ENCODE measurements at regions not wholly inside any gene's neighbourhood (a gene's known extent, or its start where the extent isn't known, plus 50 kb on each side); places are given as distances from the start of the nearest gene placed in this dataset.
"Not testable (repeated sequence)": the region's sequence is repeated elsewhere in the genome, so short reads cannot be mapped to it uniquely, and the experiment has no call there.

DNA sequence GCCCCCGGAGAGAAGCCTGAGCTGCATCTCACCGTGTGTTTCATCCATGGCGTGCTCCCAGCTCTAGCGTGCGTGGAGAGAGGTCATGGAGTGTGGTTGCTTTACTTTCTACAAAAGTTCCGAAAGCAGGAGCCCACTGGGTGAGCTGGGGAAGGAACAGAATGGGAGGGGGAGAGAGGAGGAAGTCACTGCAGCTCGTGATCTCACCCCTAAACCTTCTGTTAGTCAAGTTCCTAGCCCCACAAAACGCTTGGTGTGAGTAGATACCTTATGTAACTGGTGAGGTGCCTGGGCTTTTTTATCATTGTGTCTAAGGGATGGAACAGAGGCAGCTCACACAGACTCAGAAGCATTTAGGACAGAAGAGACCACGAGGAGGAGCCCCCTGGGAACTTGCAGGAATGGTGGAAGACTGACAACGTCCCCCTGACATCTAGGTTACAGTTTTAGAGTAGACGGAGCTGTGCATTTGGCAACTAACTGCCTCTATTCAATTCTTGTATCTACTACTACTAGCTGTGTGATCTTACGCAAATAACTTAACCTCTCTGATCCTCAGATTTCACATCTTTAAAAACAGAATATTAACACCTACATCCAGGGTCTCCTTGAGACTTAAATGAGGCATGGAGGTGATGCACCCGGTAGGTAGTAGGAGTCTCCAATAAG, 123.3 kb downstream of the ARL4C start:
- no peak for DNase-seq

GRCh38 chr2:234373060-234373459, 123.8 kb downstream of the ARL4C start:
- DNase-seq: no peak

GRCh38 chr2:234372506-234372905, 124.4 kb downstream of the ARL4C start:
- DNase-seq: no peak

- no peak for DNase-seq
These were observed 128.0 kb downstream of the ARL4C start for GRCh38 chr2:234368861-234369261.

DNA sequence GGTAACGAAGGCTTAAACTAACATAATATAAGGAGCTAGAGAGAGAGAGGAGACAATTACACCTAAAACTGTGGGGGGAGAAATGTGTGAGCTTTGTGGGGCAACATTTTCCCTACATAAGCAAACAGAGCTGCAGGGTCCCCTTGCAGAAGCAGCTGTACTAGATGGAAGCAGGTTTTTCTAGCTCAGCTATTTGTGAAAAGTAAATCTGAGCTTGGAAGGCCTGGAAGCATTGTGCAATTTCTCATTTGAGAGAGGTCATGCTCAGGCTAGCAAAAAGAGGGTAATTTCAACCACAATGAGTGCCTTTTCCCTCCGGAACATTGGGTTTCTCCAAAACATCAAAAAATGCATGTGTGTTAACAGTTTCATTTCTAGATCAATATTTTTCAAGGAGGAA, 130.0 kb downstream of the ARL4C start:
- DNase-seq: no peak

DNA sequence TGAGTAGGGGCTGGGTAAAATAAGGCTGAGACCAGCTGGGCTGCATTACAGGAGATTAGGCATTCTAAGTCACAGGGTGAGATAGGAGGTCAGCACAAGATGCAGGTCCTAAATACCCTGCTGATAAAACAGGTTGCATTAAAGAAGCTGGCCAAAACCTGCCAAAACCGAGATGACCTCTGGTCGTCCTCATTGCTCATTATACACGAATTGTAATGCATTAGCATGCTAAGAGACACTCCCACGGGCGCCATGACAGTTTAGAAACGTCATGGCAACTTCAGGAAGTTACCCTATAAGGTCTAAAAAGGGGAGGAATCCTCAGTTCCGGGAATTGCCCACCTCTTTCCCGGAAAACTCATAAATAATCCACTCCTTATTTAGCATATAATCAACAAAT, 132.2 kb downstream of the ARL4C start:
- DNase-seq: no peak

DNA sequence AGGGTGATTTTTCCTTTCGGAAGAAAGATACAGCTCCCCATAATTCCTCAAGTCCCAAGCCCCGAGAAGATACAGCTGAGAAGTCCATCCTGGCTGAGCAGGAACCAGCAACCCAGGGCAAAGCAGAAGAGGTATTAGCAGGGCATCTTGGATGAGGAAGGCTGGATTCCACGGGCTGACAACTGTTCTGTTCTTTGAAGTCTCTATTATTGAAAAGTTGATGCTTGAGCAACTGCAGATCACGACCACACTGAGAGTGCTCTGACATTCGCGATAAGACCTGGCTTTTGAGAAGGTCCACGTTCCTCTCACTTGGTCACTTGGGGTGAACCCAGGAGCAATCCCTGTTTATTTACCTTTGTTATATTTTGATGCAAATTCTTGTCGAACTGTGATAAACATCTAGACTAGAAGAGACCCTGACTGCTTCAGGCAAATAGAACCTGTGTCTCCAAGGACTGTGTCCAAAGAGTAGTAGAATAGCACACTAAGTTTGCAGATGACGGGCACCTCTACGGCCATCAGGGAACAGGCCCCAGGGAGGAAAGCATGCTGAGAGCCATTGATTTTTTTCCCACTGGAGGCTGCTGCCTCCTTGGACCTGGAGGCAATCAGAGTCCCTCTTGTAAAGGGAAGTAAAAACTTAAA, 133.1 kb downstream of the ARL4C start:
- DNase-seq: no peak

DNA sequence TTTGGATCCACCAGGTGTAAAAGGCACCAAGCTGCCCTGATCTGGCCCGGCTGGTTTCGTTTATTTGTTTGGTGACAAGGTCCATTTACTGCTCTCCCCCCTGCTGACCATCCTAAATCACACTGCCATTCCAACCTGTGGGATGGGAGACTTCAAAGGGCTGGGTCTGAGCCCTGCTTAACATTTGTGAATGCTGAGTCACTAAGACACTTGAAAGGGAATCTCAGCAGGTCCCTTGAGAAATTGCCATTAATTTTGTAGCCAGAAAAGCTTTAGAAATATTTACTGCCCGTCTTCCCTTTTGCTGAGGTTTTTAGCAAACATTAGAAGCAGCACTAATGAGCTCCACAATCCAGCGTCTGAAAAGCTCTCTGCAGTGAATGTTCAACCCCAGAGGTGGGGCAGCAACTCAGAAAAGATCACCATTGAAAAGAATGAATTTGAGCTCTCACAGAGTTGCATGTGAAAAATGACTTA, 133.8 kb downstream of the ARL4C start:
- DNase-seq: peak; percentile 17

DNA sequence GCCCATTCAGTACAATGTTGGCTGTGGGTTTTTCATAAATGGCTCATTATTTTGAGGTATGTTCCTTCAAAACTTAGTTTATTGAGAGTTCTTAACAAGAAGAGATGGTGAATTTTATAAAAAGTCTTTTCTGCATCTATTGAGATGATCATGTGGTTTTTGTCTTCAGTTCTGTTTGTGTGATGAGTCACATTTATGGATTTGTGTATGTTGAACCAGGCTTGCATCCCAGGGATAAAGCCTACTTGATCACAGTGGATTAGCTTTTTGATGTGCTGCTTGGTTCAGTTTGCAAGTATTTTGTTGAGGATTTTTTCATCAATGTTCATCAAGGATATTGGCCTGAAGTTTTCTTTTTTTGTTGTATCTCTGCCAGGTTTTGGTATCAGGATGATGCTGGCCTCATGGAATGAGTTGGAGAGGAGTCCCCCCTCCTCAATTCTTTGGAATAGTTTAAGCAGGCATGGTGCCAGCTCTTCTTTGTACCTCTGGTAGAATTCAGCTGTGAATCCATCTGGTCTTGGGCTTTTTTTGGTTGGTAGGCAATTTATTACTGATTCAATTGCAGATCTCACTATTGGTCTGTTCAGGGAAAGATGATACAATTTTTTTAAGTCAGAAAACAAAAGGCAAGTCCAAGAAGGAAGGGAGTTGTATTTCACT, 136.4 kb downstream of the ARL4C start:
- DNase-seq: peak; percentile 55

DNA sequence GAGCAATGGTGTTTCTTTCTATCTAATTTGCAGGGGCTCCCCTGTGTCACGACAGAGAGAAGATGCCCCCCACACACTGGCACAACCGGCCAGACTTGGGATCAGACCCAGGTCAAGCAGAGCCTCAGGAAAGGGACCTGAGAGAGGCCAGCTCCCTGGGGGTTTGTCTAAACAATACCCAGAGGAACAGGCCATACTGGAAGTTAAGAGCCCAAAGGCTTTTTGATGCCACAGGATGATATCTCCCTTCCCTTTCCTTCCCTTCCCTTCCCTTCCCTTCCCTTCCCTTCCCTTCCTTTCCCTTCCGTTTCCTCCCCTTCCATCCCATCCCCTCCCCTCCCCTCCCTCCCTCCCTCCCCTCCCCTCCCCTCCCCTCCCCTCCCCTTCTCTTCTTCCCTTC, 139.2 kb downstream of the ARL4C start:
- no peak for DNase-seq

DNA sequence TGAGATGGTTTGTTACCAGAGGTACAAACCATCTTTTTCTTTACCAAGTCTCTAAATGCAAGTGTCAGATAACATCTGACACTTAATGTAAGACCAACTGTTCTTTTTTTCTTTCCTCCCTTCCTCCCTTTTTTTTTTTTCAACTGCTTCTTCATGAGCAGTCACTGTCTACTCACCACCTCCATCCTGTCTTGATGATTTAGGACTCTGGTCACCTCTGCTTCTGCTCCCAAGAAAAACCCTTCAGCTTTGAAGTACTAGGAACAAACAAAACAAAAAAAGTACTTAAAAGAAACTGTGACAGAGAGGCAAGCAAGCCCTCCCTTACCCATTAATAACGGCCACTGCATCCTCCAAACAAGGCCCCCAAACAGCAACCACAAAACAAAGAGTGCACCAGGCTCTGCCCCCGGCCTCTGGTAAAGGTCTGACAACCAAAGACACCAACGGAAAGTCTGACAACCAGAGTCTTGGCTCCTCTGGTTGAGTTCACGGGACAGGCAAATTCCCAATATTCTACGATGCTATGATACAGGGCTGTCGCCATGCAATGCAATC, 141.0 kb downstream of the ARL4C start:
- no peak for DNase-seq

DNA sequence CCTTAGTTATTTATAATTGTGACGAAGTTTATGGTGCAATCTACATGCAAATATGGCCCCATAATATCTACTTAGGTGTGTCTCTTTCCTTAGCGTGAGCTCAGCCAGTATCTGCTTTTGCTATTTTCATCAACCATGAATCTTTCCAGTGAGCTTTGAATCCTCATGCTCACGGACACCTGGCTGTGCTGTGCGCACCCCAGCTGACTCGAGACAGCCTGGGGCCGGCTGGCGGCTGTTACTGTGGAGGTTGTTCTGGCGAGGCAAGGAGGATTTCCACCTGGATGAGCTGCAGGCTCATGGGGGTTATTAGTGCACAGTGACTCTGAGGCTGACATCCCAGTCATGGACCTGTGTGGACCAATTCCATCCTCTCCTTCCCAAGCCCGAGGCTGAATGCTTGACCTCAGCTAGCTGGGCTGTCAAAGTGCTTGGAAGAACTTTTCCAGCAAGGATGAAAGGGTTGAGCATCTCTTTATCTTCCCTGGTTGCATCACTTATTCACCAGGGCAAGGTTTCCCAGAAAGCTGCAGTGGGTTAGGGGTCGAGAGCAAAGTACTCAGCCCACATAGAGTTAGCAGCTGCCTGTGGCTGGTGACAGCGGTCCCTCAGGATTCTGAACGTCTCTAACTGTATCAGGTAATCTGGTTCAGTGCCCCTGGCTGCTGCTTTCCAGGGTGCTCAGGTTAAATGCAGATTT, 141.7 kb downstream of the ARL4C start:
- no peak for DNase-seq

- no peak for DNase-seq
These were observed 144.6 kb downstream of the ARL4C start for GRCh38 chr2:234352270-234352669.

DNA sequence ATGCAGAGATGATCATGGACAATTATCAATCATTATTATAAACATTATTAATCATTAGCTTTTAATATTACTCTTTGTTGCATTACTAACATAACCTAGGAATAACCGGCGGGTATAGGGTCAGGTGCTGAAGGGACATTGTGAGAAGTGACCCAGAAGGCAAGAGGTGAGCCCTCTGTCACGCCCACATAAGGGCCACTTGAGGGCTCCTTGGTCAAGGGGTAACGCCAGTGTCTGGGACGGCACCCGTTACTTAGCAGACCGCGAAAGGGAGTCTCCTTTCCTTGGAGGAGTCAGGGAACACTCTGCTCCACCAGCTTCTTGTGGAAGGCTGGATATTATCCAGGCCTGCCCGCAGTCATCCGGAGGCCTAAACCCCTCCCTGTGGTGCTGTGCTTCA, 145.0 kb downstream of the ARL4C start:
- not testable (repeated sequence) for DNase-seq

GRCh38 chr2:234348081-234348480, 148.8 kb downstream of the ARL4C start:
- DNase-seq: no peak

DNA sequence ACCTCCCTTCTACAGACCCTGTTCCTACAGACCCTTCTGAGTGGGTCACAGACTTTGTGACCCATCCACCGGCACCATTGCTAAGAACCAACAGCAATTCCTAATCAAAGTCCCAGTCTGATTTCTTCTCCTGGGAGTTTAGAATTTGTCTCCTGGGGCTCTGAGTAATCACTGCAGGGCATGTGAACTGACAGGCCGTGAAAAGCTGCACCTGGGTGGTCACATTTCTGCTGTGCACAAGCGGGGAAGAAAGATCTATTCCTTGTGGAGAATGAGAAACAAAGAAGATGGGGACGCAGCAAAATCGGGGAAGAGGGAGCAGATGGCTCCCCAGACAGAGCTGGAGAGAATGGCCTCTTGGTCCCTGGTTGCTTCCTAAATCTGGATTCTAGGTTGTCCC, 151.0 kb downstream of the ARL4C start:
- DNase-seq: no peak

- no peak for DNase-seq
These were observed 152.9 kb downstream of the ARL4C start for GRCh38 chr2:234344012-234344411.

GRCh38 chr2:234343372-234343771, 153.5 kb downstream of the ARL4C start:
- DNase-seq: no peak

DNA sequence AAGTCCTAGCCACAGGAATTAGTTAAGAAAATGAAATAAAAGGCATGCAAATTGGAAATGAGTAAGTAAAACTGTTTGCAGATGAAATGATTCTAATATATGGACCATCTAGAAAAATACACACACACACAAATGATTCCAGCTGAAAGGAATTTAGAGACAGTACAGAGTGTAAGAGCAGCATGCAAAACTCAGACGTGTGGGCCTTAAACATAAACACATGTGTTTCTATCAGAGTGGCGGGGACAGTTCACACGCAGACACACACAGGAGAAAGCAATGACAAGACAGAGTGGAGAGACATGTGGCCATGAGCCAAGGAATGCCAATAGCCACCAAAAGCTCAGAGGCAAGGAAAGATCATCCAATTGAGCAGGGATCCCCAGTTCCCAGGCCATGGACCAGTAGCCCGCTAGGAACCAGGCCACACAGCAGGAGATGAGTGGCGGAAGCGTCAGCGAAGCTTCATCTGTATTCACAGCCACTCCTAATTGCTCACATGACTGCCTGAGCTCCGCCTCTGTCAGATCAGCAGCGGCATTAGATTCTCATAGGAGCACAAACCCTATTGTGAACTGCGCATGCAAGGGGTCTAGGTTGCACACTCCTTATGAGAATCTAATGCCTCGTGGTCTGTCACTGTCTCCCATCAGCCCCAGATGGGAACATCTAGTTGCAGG, 155.4 kb downstream of the ARL4C start:
- no peak for DNase-seq

- no peak for DNase-seq
These were observed 157.4 kb downstream of the ARL4C start for GRCh38 chr2:234339501-234339900.

- no peak for DNase-seq
These were observed 157.9 kb downstream of the ARL4C start for GRCh38 chr2:234339011-234339410.

DNA sequence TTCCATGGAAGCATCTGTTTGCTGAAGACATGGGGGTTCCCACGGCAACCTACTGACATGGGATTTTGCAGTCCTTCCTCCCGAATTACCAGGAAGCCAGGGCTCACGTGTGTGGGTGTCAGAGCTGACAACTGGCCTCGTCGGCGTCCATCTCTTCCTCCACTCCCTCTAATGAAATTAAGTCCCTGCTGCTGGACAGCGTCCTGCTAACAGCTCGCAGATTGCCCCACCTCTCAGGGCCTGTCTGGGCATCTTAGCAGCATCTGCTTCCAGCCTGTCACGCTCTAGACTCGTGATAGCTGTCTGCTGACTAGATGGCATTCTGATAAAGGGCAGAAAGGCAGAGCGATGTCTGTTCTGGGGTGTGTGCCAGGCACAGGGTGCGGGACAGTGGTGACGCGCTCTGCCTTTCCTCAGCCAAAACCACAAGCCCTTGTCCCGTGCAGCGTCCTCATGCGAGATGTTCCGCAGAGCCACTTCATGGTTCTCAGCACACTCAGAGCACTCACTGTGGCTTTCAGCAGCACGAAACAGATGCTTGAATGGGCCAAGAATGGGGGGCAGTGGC, 161.1 kb downstream of the ARL4C start:
- no peak for DNase-seq
